Thoracic aorta (tissue), 2 donors: ENCODE measurements at regions not wholly inside any gene's neighbourhood (a gene's known extent, or its start where the extent isn't known, plus 50 kb on each side); places are given as distances from the start of the nearest gene placed in this dataset.

ENCODE experiments used
- ATAC-seq: fragments of 150-250 bp; one replicate; pipeline ENCODE4 v1.8.0; 2017; ENCODE audit warnings: low read depth; ENCODE audit not compliant: insufficient number of reproducible peaks, low FRiP score
- DNase-seq: peaks from one replicate; pipeline ENCODE4 v3.0.0-alpha.2; 2020; ENCODE audit warnings: low spot score
- H3K27ac ChIP-seq, 2 donors: fragments of 200-600 bp; sonication (generic); 1 replicate in 1 of 2; 2 replicates in 1 of 2; pipeline ENCODE4 v1.5.1; 2016; ENCODE audit warnings: mild to moderate bottlenecking in 2 of 2, moderate library complexity in 2 of 2
- H3K27me3 ChIP-seq: fragments of 200-600 bp; sonication (generic); replicated peaks from 2 replicates; pipeline ENCODE4 v1.6.0; 2016; ENCODE audit warnings: mild to moderate bottlenecking; ENCODE audit not compliant: insufficient read depth
- H3K36me3 ChIP-seq: fragments of 200-600 bp; sonication (generic); one replicate; pipeline ENCODE4 v1.5.1; 2016
- H3K4me1 ChIP-seq, 2 donors: fragments of 200-600 bp; sonication (generic); 1 replicate in 1 of 2; 2 replicates in 1 of 2; pipeline versions ENCODE4 v1.5.1 to v1.6.0; 2016; ENCODE audit warnings: low read depth in 2 of 2, mild to moderate bottlenecking in 1 of 2; ENCODE audit not compliant: control insufficient read depth in 1 of 2
- H3K4me3 ChIP-seq: fragments of 200-600 bp; sonication (generic); 2 replicates; pipeline ENCODE4 v1.5.1; 2016; ENCODE audit warnings: mild to moderate bottlenecking
- H3K9me3 ChIP-seq: fragments of 200-600 bp; sonication (generic); 2 replicates; pipeline ENCODE4 v1.5.1; 2016
- CTCF ChIP-seq: fragments of 200-600 bp; sonication (generic); IDR thresholded peaks from one replicate; pipeline ENCODE4 v1.5.1; 2019; ENCODE audit warnings: antibody characterized with exemption

GRCh38 chr7:94088560-94088959, 84.4 kb upstream of the BET1 start:
- H3K36me3 ChIP-seq = no peaks in the 10 kb centered on the region
- no peak for TF ChIP-seq CTCF
- DNase-seq (no peak), ATAC-seq (no peak)
- H3K4me3 ChIP-seq = no peak overlapping the region
- H3K9me3 ChIP-seq = no peaks in the 10 kb centered on the region
- H3K4me1 ChIP-seq = peaks cover 0 to 6% of the 10 kb centered on the region in 2 donors
- no peaks in the 10 kb centered on the region for H3K27me3 ChIP-seq
- H3K27ac ChIP-seq = no peak overlapping the region

GRCh38 chr7:94089806-94090205, 85.7 kb upstream of the BET1 start:
- no peaks in the 10 kb centered on the region for H3K36me3 ChIP-seq
- ATAC-seq (no peak), DNase-seq (no peak)
- no peaks in the 10 kb centered on the region for H3K27me3 ChIP-seq
- no peak overlapping the region for H3K4me3 ChIP-seq
- peaks cover 0 to 6% of the 10 kb centered on the region in 2 donors for H3K4me1 ChIP-seq
- H3K9me3 ChIP-seq = no peaks in the 10 kb centered on the region
- H3K27ac ChIP-seq = no peak overlapping the region
- TF ChIP-seq CTCF = no peak

- DNase-seq (no peak), ATAC-seq (no peak)
Observed at GRCh38 chr7:94092980-94093379, 88.8 kb upstream of the BET1 start.

GRCh38 chr7:94094298-94094697, 90.1 kb upstream of the BET1 start:
- no peaks in the 10 kb centered on the region for H3K36me3 ChIP-seq
- DNase-seq (no peak), ATAC-seq (no peak)
- no peak overlapping the region for H3K27ac ChIP-seq
- no peak for TF ChIP-seq CTCF
- no peak overlapping the region for H3K4me3 ChIP-seq
- H3K4me1 ChIP-seq = no peaks in the 10 kb centered on the region
- H3K9me3 ChIP-seq = no peaks in the 10 kb centered on the region
- H3K27me3 ChIP-seq = no peaks in the 10 kb centered on the region

More at GRCh38 chr7:94092980-94093379, 88.8 kb upstream of the BET1 start:
- H3K9me3 ChIP-seq = no peaks in the 10 kb centered on the region
- H3K4me1 ChIP-seq = peaks cover 0 to 4% of the 10 kb centered on the region in 2 donors
- TF ChIP-seq CTCF = no peak
- no peaks in the 10 kb centered on the region for H3K27me3 ChIP-seq
- no peak overlapping the region for H3K4me3 ChIP-seq
- H3K36me3 ChIP-seq = no peaks in the 10 kb centered on the region
- no peak overlapping the region for H3K27ac ChIP-seq

- Histone ChIP-seq H3K36me3 (no peaks in the 10 kb centered on the region), H3K27ac (no peak overlapping the region), H3K4me1 (no peaks in the 10 kb centered on the region), H3K9me3 (no peaks in the 10 kb centered on the region), H3K4me3 (no peak overlapping the region), H3K27me3 (no peaks in the 10 kb centered on the region)
- DNase-seq = no peak
- no peak for ATAC-seq
- TF ChIP-seq CTCF = no peak
Observed at GRCh38 chr7:94095316-94096009, 91.3 kb upstream of the BET1 start.
